PC-3 (cell line): ENCODE measurements at regions not wholly inside any gene's neighbourhood (a gene's known extent, or its start where the extent isn't known, plus 50 kb on each side); places are given as distances from the start of the nearest gene placed in this dataset.

ENCODE experiments used
- EZH2phosphoT487 ChIP-seq: fragments of 300-600 bp; sonication (generic); IDR thresholded peaks from 2 replicates; pipeline ENCODE4 v1.6.1; 2018; ENCODE audit warnings: mild to moderate bottlenecking, antibody characterized with exemption, low read length, borderline replicate concordance
- TF ChIP-seq, protein P1 (sequence below): fragments of 300-600 bp; sonication (generic); conservative IDR thresholded peaks from 2 replicates; pipeline ENCODE4 v1.5.1; 2017; ENCODE audit warnings: antibody characterized with exemption, low read depth, mild to moderate bottlenecking, low read length

- no peak for TF ChIP-seq EZH2phosphoT487
- TF ChIP-seq, protein P1, sequence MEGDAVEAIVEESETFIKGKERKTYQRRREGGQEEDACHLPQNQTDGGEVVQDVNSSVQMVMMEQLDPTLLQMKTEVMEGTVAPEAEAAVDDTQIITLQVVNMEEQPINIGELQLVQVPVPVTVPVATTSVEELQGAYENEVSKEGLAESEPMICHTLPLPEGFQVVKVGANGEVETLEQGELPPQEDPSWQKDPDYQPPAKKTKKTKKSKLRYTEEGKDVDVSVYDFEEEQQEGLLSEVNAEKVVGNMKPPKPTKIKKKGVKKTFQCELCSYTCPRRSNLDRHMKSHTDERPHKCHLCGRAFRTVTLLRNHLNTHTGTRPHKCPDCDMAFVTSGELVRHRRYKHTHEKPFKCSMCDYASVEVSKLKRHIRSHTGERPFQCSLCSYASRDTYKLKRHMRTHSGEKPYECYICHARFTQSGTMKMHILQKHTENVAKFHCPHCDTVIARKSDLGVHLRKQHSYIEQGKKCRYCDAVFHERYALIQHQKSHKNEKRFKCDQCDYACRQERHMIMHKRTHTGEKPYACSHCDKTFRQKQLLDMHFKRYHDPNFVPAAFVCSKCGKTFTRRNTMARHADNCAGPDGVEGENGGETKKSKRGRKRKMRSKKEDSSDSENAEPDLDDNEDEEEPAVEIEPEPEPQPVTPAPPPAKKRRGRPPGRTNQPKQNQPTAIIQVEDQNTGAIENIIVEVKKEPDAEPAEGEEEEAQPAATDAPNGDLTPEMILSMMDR, result no peak
Measured at GRCh38 chr13:44125943-44126469, 246.3 kb downstream of the LACC1 start.
